A549 (cell line): ENCODE measurements at regions not wholly inside any gene's neighbourhood (a gene's known extent, or its start where the extent isn't known, plus 50 kb on each side); places are given as distances from the start of the nearest gene placed in this dataset.

Experiments used
- ATAC-seq, 2 experiments: fragments of 200-7000 bp in 1 of 2; fragments of >200 bp in 1 of 2; cut with Nextera tagmentation in 1 of 2; cut with Tn5 transposase in 1 of 2; 3 replicates each; pipeline versions ENCODE4 v1.8.0 to v1.9.1; 2018 to 2020; ENCODE audit warnings: mild to moderate bottlenecking in 1 of 2, moderate library complexity in 1 of 2
- CTCF ChIA-PET: fragments of 300-600 bp; sonication (Branson Sonifier 250); formaldehyde crosslinking; extraction: SDS; loops from one replicate; lab custom pipeline; 2021; ENCODE audit warnings: antibody characterized with exemption, inconsistent platforms; lab: Yijun Ruan, JAX
- POLR2A ChIA-PET: fragments of 350-600 bp; formaldehyde crosslinking; extraction: SDS; loops from one replicate; lab custom pipeline; 2021; ENCODE audit warnings: antibody characterized with exemption, inconsistent platforms; lab: Yijun Ruan, JAX
- DNase-seq, 2 experiments: peaks; one replicate each; pipeline versions ENCODE4 v3.0.0 to v3.0.0-alpha.2; 2011 to 2016; ENCODE audit warnings: low read depth in 1 of 2, low spot score in 1 of 2
- FAIRE-seq: peaks from 2 replicates; lab custom pipeline; 2011; peaks lifted over from hg19 to GRCh38; lab: Jason Lieb, UNC
- H3K27ac ChIP-seq, 2 experiments: fragments of >200 bp; sonication (Bioruptor Twin); formaldehyde crosslinking; 3 replicates each; pipeline ENCODE4 v1.5.1; 2016 to 2017
- H3K4me1 ChIP-seq: fragments of >200 bp; sonication (Bioruptor Twin); formaldehyde crosslinking; 3 replicates; pipeline ENCODE4 v1.6.1; 2016
- H3K4me2 ChIP-seq: fragments of >200 bp; sonication (Bioruptor Twin); formaldehyde crosslinking; 3 replicates; pipeline ENCODE4 v1.6.1; 2016
- H3K4me3 ChIP-seq: fragments of >200 bp; sonication (Bioruptor Twin); formaldehyde crosslinking; 3 replicates; pipeline ENCODE4 v1.5.1; 2016
- H3K9me3 ChIP-seq: fragments of >200 bp; sonication (Bioruptor Twin); formaldehyde crosslinking; 3 replicates; pipeline ENCODE4 v1.6.1; 2016
- CBX2 ChIP-seq: fragments of 200-600 bp; sonication (generic); IDR thresholded peaks from 2 replicates; pipeline ENCODE4 v1.6.1; 2016; ENCODE audit warnings: low read depth, mild to moderate bottlenecking, borderline replicate concordance
- E2F6 ChIP-seq: IDR thresholded peaks from 2 replicates; pipeline ENCODE4 v1.6.1; 2012; ENCODE audit warnings: low read depth, borderline replicate concordance
- EHF ChIP-seq: fragments of 250-450 bp; sonication (Bioruptor Pico); IDR thresholded peaks from 2 replicates; pipeline ENCODE4 v1.5.0; 2020; ENCODE audit warnings: mild to moderate bottlenecking
- FOSB ChIP-seq: fragments of 250-450 bp; sonication (Bioruptor Pico); IDR thresholded peaks from 2 replicates; pipeline ENCODE4 v1.5.0; 2020; ENCODE audit warnings: mild to moderate bottlenecking, moderate library complexity
- FOXS1 ChIP-seq: fragments of 250-450 bp; sonication (Bioruptor Pico); IDR thresholded peaks from 2 replicates; pipeline ENCODE4 v1.5.0; 2020; ENCODE audit warnings: mild to moderate bottlenecking, moderate library complexity
- GATA3 ChIP-seq: IDR thresholded peaks from 2 replicates; pipeline ENCODE4 v1.6.1; 2012; ENCODE audit warnings: borderline replicate concordance
- HDAC2 ChIP-seq: fragments of 200-600 bp; sonication (generic); IDR thresholded peaks from 2 replicates; pipeline ENCODE4 v1.6.1; 2016
- HOXA7 ChIP-seq: fragments of 250-450 bp; sonication (Bioruptor Pico); IDR thresholded peaks from 2 replicates; pipeline ENCODE4 v1.5.0; 2020; ENCODE audit warnings: mild to moderate bottlenecking, moderate library complexity
- HOXB13 ChIP-seq: fragments of 250-450 bp; sonication (Bioruptor Pico); IDR thresholded peaks from 2 replicates; pipeline ENCODE4 v1.5.0; 2020; ENCODE audit warnings: low read depth, mild to moderate bottlenecking, moderate library complexity
- HOXB5 ChIP-seq: fragments of 250-450 bp; sonication (Bioruptor Pico); IDR thresholded peaks from 2 replicates; pipeline ENCODE4 v1.5.0; 2020; ENCODE audit warnings: mild to moderate bottlenecking, moderate library complexity
- JUN ChIP-seq, 2 experiments: fragments of >200 bp; sonication (Bioruptor Twin); formaldehyde crosslinking; IDR thresholded peaks; 2 replicates in 1 of 2; 3 replicates in 1 of 2; pipeline ENCODE4 v1.6.1; 2016 to 2017
- MAFK ChIP-seq: fragments of 450-650 bp; IDR thresholded peaks from 2 replicates; pipeline ENCODE4 v1.6.1; 2014; ENCODE audit not compliant: partially characterized antibody
- MAX ChIP-seq: IDR thresholded peaks from 2 replicates; pipeline ENCODE4 v1.6.1; 2012
- NPAS2 ChIP-seq: fragments of 250-450 bp; sonication (Bioruptor Pico); IDR thresholded peaks from 2 replicates; pipeline ENCODE4 v1.8.0; 2022; ENCODE audit warnings: mild to moderate bottlenecking, moderate library complexity, borderline replicate concordance
- POLR2A ChIP-seq: IDR thresholded peaks from 2 replicates; pipeline ENCODE4 v1.6.1; 2012; ENCODE audit warnings: mild to moderate bottlenecking, low read length
- RAD21 ChIP-seq, 2 experiments: fragments of >200 bp in 1 of 2; sonication (Bioruptor Twin) in 1 of 2; formaldehyde crosslinking in 1 of 2; IDR thresholded peaks in 1 of 2; conservative IDR thresholded peaks in 1 of 2; 2 replicates in 1 of 2; 3 replicates in 1 of 2; pipeline ENCODE4 v1.6.1; 2012 to 2018; ENCODE audit warnings: inconsistent platforms in 1 of 2
- RARB ChIP-seq: fragments of 250-450 bp; sonication (Bioruptor Pico); IDR thresholded peaks from 2 replicates; pipeline ENCODE4 v1.8.0; 2021; ENCODE audit warnings: mild to moderate bottlenecking, moderate library complexity
- RNF2 ChIP-seq: fragments of 200-600 bp; sonication (generic); IDR thresholded peaks from 2 replicates; pipeline ENCODE4 v1.6.1; 2016; ENCODE audit warnings: low read depth, mild to moderate bottlenecking, antibody characterized with exemption, moderate library complexity, borderline replicate concordance
- SREBF2 ChIP-seq: fragments of 450-650 bp; IDR thresholded peaks from 2 replicates; pipeline ENCODE4 v1.6.1; 2014; ENCODE audit warnings: mild to moderate bottlenecking, moderate library complexity
- USF2 ChIP-seq: fragments of 450-650 bp; IDR thresholded peaks from 2 replicates; pipeline ENCODE4 v1.6.1; 2014; ENCODE audit warnings: antibody characterized with exemption
- ZC3H11A ChIP-seq: fragments of 450-650 bp; IDR thresholded peaks from 2 replicates; pipeline ENCODE4 v1.6.1; 2014; ENCODE audit warnings: antibody characterized with exemption, mild to moderate bottlenecking
- ZFP36 ChIP-seq: fragments of 450-650 bp; IDR thresholded peaks from 2 replicates; pipeline ENCODE4 v1.6.1; 2014; ENCODE audit warnings: borderline replicate concordance; ENCODE audit not compliant: partially characterized antibody
- ZSCAN20 ChIP-seq: fragments of 250-450 bp; sonication (Bioruptor Pico); IDR thresholded peaks from 2 replicates; pipeline ENCODE4 v1.8.0; 2022; ENCODE audit warnings: mild to moderate bottlenecking, moderate library complexity
- WGBS: methylation state at CpG from one replicate; pipeline ENCODE4 v1.1.6; 2017; ENCODE audit errors: missing lambda C conversion rate; 5-methylcytosine and 5-hydroxymethylcytosine counted together
- TF ChIP-seq, protein P1 (sequence below): fragments of 250-450 bp; sonication (Bioruptor Pico); IDR thresholded peaks from 2 replicates; pipeline ENCODE4 v1.5.0; 2021; ENCODE audit warnings: mild to moderate bottlenecking, moderate library complexity, borderline replicate concordance
- TF ChIP-seq, protein P2 (sequence below): fragments of 150-350 bp; IDR thresholded peaks from 2 replicates; pipeline ENCODE4 v1.6.1; 2014; ENCODE audit warnings: low read depth, mild to moderate bottlenecking, low read length
- TF ChIP-seq, protein P3 (sequence below): fragments of >200 bp; sonication (Bioruptor Twin); formaldehyde crosslinking; IDR thresholded peaks from 3 replicates; pipeline ENCODE4 v1.6.1; 2016
- TF ChIP-seq, protein P4 (sequence below): fragments of >200 bp; sonication (Bioruptor Twin); formaldehyde crosslinking; IDR thresholded peaks from 2 replicates; pipeline ENCODE4 v1.6.1; 2016
- TF ChIP-seq, protein P5 (sequence below): fragments of 250-450 bp; sonication (Bioruptor Pico); IDR thresholded peaks from 2 replicates; pipeline ENCODE4 v1.5.0; 2020; ENCODE audit warnings: low read depth, mild to moderate bottlenecking, moderate library complexity

DNA sequence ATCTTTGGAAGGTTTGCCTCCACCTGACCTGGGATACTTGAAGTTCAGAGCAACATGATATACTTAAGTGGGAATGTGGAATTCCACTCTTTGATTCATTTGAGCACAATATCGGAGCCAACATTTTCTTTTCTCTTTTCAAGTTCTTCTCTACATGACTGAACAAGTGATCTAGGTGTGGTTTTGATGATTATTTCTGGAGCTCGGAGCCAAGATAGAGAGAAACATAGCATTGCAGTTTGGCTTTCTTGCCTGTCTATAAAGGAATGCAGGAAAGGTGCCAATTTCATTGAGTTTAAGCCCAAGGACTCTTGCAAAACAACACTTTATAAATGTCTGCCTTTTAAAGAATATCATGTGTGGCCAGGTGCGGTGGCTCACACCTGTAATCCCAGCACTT, 124.2 kb upstream of the FAM83B start:
- no peak overlapping the region for H3K4me2 ChIP-seq
- H3K4me3 ChIP-seq, result no peak overlapping the region
- no peak for DNase-seq
- 25% methylated on average over 3 of the region's 3 CpGs for WGBS
- TF ChIP-seq FOSB (no peak), HOXB13 (CRISPR knock-in tag) (no peak), ZC3H11A (no peak), GATA3 (no peak), SREBF2 (no peak), USF2 (no peak), EHF (CRISPR knock-in tag) (no peak), POLR2A (no peak), ZSCAN20 (CRISPR knock-in tag) (no peak), MAX (no peak), NPAS2 (CRISPR knock-in tag) (no peak), HDAC2 (no peak), MAFK (no peak), ZFP36 (no peak), RAD21 (conservative IDR thresholded peaks at IDR 0.05 in 1 of 2, IDR thresholded peaks at IDR 0.05 in 1 of 2) (no peak)
- TF ChIP-seq, protein P1, sequence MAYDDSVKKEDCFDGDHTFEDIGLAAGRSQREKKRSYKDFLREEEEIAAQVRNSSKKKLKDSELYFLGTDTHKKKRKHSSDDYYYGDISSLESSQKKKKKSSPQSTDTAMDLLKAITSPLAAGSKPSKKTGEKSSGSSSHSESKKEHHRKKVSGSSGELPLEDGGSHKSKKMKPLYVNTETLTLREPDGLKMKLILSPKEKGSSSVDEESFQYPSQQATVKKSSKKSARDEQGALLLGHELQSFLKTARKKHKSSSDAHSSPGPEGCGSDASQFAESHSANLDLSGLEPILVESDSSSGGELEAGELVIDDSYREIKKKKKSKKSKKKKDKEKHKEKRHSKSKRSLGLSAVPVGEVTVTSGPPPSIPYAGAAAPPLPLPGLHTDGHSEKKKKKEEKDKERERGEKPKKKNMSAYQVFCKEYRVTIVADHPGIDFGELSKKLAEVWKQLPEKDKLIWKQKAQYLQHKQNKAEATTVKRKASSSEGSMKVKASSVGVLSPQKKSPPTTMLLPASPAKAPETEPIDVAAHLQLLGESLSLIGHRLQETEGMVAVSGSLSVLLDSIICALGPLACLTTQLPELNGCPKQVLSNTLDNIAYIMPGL (CRISPR knock-in tag), result no peak
- TF ChIP-seq, protein P2, sequence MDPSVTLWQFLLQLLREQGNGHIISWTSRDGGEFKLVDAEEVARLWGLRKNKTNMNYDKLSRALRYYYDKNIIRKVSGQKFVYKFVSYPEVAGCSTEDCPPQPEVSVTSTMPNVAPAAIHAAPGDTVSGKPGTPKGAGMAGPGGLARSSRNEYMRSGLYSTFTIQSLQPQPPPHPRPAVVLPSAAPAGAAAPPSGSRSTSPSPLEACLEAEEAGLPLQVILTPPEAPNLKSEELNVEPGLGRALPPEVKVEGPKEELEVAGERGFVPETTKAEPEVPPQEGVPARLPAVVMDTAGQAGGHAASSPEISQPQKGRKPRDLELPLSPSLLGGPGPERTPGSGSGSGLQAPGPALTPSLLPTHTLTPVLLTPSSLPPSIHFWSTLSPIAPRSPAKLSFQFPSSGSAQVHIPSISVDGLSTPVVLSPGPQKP, result no peak
- TF ChIP-seq, protein P3, sequence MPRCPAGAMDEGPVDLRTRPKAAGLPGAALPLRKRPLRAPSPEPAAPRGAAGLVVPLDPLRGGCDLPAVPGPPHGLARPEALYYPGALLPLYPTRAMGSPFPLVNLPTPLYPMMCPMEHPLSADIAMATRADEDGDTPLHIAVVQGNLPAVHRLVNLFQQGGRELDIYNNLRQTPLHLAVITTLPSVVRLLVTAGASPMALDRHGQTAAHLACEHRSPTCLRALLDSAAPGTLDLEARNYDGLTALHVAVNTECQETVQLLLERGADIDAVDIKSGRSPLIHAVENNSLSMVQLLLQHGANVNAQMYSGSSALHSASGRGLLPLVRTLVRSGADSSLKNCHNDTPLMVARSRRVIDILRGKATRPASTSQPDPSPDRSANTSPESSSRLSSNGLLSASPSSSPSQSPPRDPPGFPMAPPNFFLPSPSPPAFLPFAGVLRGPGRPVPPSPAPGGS, result no peak
- TF ChIP-seq, all 56 proteins: peak for 0
- ChIA-PET CTCF (no interaction called here), POLR2A (no interaction called here)
- FAIRE-seq (no peak), ATAC-seq (no peak)
- Histone ChIP-seq H3K27ac (no peak overlapping the region), H3K4me1 (no peaks in the 10 kb centered on the region), H3K9me3 (no peaks in the 10 kb centered on the region)

DNA sequence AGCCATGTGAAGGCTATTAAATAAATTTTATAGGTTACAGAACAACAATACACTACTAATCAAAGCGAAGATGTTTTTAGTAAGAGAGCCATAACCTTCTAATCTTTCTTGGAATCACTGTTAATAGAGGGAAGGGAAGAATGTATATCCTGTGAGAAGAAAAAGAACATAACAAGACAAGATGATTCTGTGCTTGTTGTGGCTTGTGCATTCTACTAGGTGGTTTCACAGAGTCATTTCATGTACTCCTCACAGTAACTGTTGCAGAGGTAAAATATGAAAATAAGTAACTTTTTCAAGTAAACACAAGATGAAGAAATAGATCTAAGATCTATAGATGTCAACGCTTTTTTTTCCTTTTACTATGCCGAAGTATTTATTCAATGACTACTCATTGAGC, 116.9 kb upstream of the FAM83B start:
- H3K27ac ChIP-seq, result no peak overlapping the region
- no peak overlapping the region for H3K4me2 ChIP-seq
- DNase-seq (no peak), ATAC-seq (no peak), FAIRE-seq (no peak)
- ChIA-PET POLR2A (no interaction called here), CTCF (interaction anchor here (1.6 kb wide), 1 partner anchor 13 kb away, joined by 3 read pairs; no protein-coding TSS in a partner anchor)
- no peak for TF ChIP-seq MAFK
- TF ChIP-seq, protein P1 (CRISPR knock-in tag), result no peak
- no peak for TF ChIP-seq RNF2
- TF ChIP-seq, protein P4, sequence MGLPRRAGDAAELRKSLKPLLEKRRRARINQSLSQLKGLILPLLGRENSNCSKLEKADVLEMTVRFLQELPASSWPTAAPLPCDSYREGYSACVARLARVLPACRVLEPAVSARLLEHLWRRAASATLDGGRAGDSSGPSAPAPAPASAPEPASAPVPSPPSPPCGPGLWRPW, result no peak
- no peak for TF ChIP-seq JUN (IDR thresholded peaks at IDR 0.05)
- TF ChIP-seq HOXA7 (CRISPR knock-in tag), result no peak
- TF ChIP-seq, protein P5, sequence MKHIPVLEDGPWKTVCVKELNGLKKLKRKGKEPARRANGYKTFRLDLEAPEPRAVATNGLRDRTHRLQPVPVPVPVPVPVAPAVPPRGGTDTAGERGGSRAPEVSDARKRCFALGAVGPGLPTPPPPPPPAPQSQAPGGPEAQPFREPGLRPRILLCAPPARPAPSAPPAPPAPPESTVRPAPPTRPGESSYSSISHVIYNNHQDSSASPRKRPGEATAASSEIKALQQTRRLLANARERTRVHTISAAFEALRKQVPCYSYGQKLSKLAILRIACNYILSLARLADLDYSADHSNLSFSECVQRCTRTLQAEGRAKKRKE (CRISPR knock-in tag), result no peak
- TF ChIP-seq MAX, result no peak
- TF ChIP-seq FOXS1 (CRISPR knock-in tag), result no peak
- no peak for TF ChIP-seq RAD21 (conservative IDR thresholded peaks at IDR 0.05 in 1 of 2, IDR thresholded peaks at IDR 0.05 in 1 of 2)
- no peak for TF ChIP-seq RARB (CRISPR knock-in tag)
- TF ChIP-seq HOXB5 (CRISPR knock-in tag), result no peak
- no peak for TF ChIP-seq E2F6
- no peak for TF ChIP-seq SREBF2
- TF ChIP-seq FOSB, result no peak
- TF ChIP-seq CBX2, result no peak
- WGBS, result 6% methylated on average over 3 of the region's 3 CpGs
- H3K9me3 ChIP-seq, result no peaks in the 10 kb centered on the region
- H3K4me3 ChIP-seq, result no peak overlapping the region
- no peaks in the 10 kb centered on the region for H3K4me1 ChIP-seq
